Mesothelial cell of epicardium (in vitro differentiated cells): ENCODE measurements at regions not wholly inside any gene's neighbourhood (a gene's known extent, or its start where the extent isn't known, plus 50 kb on each side); places are given as distances from the start of the nearest gene placed in this dataset.

Source experiments
- DNase-seq, 2 experiments: peaks; one replicate each; pipeline ENCODE4 v3.0.0; 2021; ENCODE audit warnings: low spot score in 2 of 2; ENCODE audit not compliant: unreplicated experiment in 2 of 2
- H3K27ac Mint-ChIP-seq: 2 replicates; pipeline ENCODE4 v1.8.0; 2021; ENCODE audit warnings: mixed read lengths
- H3K27me3 Mint-ChIP-seq: 2 replicates; pipeline ENCODE4 v1.8.0; 2021; ENCODE audit warnings: low read depth, mixed read lengths
- H3K36me3 Mint-ChIP-seq: 2 replicates; pipeline ENCODE4 v1.8.0; 2021; ENCODE audit warnings: mixed read lengths
- H3K4me1 Mint-ChIP-seq: 2 replicates; pipeline ENCODE4 v1.8.0; 2021; ENCODE audit warnings: mixed read lengths
- H3K4me3 Mint-ChIP-seq: 2 replicates; pipeline ENCODE4 v1.8.0; 2021; ENCODE audit warnings: mild to moderate bottlenecking, moderate library complexity, mixed read lengths
- H3K9me3 Mint-ChIP-seq: 2 replicates; pipeline ENCODE4 v1.8.0; 2021; ENCODE audit warnings: mixed read lengths
- CTCF ChIP-seq: fragments of 200-600 bp; sonication (generic); IDR thresholded peaks from one replicate; pipeline ENCODE4 v1.5.0; 2021; ENCODE audit warnings: antibody characterized with exemption; ENCODE audit not compliant: unreplicated experiment

GRCh38 chr11:92589512-92589911 lies 364.9 kb downstream of the FAT3 start:
- no peak for TF ChIP-seq CTCF
- H3K9me3 Mint-ChIP-seq: no peaks in the 10 kb centered on the region
- H3K4me3 Mint-ChIP-seq: no peak overlapping the region
- no peaks in the 10 kb centered on the region for H3K36me3 Mint-ChIP-seq
- H3K27ac Mint-ChIP-seq: no peak overlapping the region
- no peaks in the 10 kb centered on the region for H3K27me3 Mint-ChIP-seq
- H3K4me1 Mint-ChIP-seq: peaks cover 34% of the 10 kb centered on the region
- no peak for DNase-seq

GRCh38 chr11:92591521-92591920 lies 366.9 kb downstream of the FAT3 start:
- H3K4me1 Mint-ChIP-seq: peaks cover 18% of the 10 kb centered on the region
- no peaks in the 10 kb centered on the region for H3K9me3 Mint-ChIP-seq
- H3K27me3 Mint-ChIP-seq: no peaks in the 10 kb centered on the region
- H3K36me3 Mint-ChIP-seq: no peaks in the 10 kb centered on the region
- no peak for DNase-seq
- no peak overlapping the region for H3K27ac Mint-ChIP-seq
- no peak overlapping the region for H3K4me3 Mint-ChIP-seq
- TF ChIP-seq CTCF: no peak

GRCh38 chr11:92594251-92594650 lies 369.6 kb downstream of the FAT3 start:
- no peak for DNase-seq
- no peaks in the 10 kb centered on the region for H3K36me3 Mint-ChIP-seq
- H3K4me3 Mint-ChIP-seq: no peak overlapping the region
- peaks cover 13% of the 10 kb centered on the region for H3K4me1 Mint-ChIP-seq
- no peaks in the 10 kb centered on the region for H3K27me3 Mint-ChIP-seq
- H3K9me3 Mint-ChIP-seq: peaks cover 6% of the 10 kb centered on the region
- H3K27ac Mint-ChIP-seq: no peak overlapping the region
- no peak for TF ChIP-seq CTCF

GRCh38 chr11:92595052-92595451 lies 370.4 kb downstream of the FAT3 start:
- H3K9me3 Mint-ChIP-seq: peaks cover 7% of the 10 kb centered on the region
- peaks cover 11% of the 10 kb centered on the region for H3K4me1 Mint-ChIP-seq
- no peaks in the 10 kb centered on the region for H3K27me3 Mint-ChIP-seq
- no peak overlapping the region for H3K4me3 Mint-ChIP-seq
- no peak for TF ChIP-seq CTCF
- no peak overlapping the region for H3K27ac Mint-ChIP-seq
- DNase-seq: no peak
- H3K36me3 Mint-ChIP-seq: no peaks in the 10 kb centered on the region

GRCh38 chr11:92596596-92597317 lies 372.1 kb downstream of the FAT3 start:
- Mint-ChIP-seq H3K9me3 (peaks cover 7% of the 10 kb centered on the region), H3K36me3 (no peaks in the 10 kb centered on the region), H3K27ac (no peak overlapping the region), H3K4me1 (peaks cover 6% of the 10 kb centered on the region), H3K4me3 (no peak overlapping the region), H3K27me3 (no peaks in the 10 kb centered on the region)
- no peak for DNase-seq
- no peak for TF ChIP-seq CTCF
